Activated naive CD4-positive, alpha-beta T cell treated with anti-CD3 and anti-CD28 coated beads, Interleukin-2, amount 10 ng/mL, durations not matched to agents 7 days and 5 days (primary cell): ENCODE measurements at regions not wholly inside any gene's neighbourhood (a gene's known extent, or its start where the extent isn't known, plus 50 kb on each side); places are given as distances from the start of the nearest gene placed in this dataset.

Experiments used
- CTCF ChIA-PET: fragments of 350-600 bp; sonication (Branson Sonifier 250); formaldehyde crosslinking; loops from one replicate; lab custom pipeline; 2021; ENCODE audit warnings: antibody characterized with exemption; lab: Charles Lee
- DNase-seq: peaks from one replicate; pipeline ENCODE4 v3.0.0-alpha.2; 2020
- H3K27ac Mint-ChIP-seq: one replicate; pipeline ENCODE4 v1.8.0; 2021; ENCODE audit warnings: mild to moderate bottlenecking, moderate library complexity, mixed read lengths
- H3K27me3 Mint-ChIP-seq: one replicate; pipeline ENCODE4 v1.8.0; 2021; ENCODE audit warnings: mild to moderate bottlenecking, mixed read lengths
- H3K36me3 Mint-ChIP-seq: one replicate; pipeline ENCODE4 v1.8.0; 2021; ENCODE audit warnings: mixed read lengths
- H3K4me1 Mint-ChIP-seq: one replicate; pipeline ENCODE4 v1.8.0; 2021; ENCODE audit warnings: mixed read lengths
- H3K4me3 Mint-ChIP-seq: one replicate; pipeline ENCODE4 v1.8.0; 2021; ENCODE audit warnings: mild to moderate bottlenecking, moderate library complexity, mixed read lengths
- H3K9me3 Mint-ChIP-seq: one replicate; pipeline ENCODE4 v1.8.0; 2021; ENCODE audit warnings: mixed read lengths

- Mint-ChIP-seq H3K9me3 (peaks cover 3% of the 10 kb centered on the region), H3K27ac (no peak overlapping the region), H3K27me3 (no peaks in the 10 kb centered on the region), H3K36me3 (no peaks in the 10 kb centered on the region), H3K4me3 (no peak overlapping the region), H3K4me1 (no peaks in the 10 kb centered on the region)
- CTCF ChIA-PET: no interaction called here
- DNase-seq: no peak
These were observed 104.7 kb upstream of the ISL1 start for GRCh38 chr5:51278539-51278938.

DNA sequence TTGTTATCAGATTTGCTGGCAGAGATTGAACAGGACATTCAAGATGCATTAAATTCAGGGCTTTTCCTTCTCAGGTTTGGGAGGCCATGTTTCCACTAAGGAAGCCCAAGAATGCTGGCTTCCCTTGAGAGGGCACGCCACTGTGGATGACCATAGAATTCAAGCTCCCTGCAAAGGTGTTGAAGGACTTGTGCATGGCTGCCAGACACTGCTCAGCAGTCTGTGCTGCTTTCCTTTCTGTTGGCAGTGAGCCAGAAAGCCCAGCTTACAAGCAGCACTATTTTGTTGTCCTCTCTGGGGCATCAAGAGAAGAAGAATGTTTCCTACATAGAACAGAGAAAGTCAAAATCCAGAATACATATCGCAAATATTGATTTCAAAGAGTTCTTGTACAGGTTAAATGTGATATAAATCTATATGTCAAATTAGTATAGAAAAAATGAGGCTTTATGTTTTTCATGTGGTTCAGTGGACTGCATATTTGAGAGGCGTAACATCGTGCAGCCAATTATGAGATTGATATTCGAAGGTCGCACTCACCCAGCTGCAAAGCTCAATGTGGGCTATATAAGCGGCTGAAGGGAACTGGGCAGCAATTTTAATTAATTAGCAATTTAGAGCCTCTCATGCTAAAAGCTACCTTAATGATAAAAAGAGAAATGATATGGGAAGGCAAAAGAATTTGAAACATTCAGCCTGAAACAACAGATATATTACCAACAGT, 103.1 kb upstream of the ISL1 start:
- H3K27ac Mint-ChIP-seq: no peak overlapping the region
- H3K4me1 Mint-ChIP-seq: no peaks in the 10 kb centered on the region
- no peaks in the 10 kb centered on the region for H3K27me3 Mint-ChIP-seq
- no peak overlapping the region for H3K4me3 Mint-ChIP-seq
- CTCF ChIA-PET: no interaction called here
- peaks cover 3% of the 10 kb centered on the region for H3K9me3 Mint-ChIP-seq
- no peaks in the 10 kb centered on the region for H3K36me3 Mint-ChIP-seq
- no peak for DNase-seq

DNA sequence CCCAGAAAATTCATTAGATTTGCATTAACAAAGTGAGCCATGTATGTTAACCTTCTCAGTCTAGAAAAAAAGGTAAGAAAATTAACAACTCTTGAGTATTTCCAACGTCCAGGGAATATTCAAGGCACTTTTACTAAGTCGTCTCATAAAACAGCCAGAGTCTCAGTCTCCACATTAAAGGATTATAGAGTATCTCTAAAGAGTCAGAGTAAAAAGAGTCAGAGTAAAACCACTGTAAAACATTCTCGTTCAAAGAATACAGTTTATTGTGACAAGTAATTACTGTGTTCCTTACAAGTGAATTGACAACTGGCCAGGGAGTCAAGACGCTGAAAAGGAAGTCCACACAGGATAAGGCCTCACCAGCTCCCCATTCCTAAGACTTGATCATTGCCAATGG, 97.2 kb upstream of the ISL1 start:
- no peak overlapping the region for H3K27ac Mint-ChIP-seq
- no peaks in the 10 kb centered on the region for H3K9me3 Mint-ChIP-seq
- H3K4me3 Mint-ChIP-seq: no peak overlapping the region
- no peaks in the 10 kb centered on the region for H3K4me1 Mint-ChIP-seq
- H3K27me3 Mint-ChIP-seq: no peaks in the 10 kb centered on the region
- DNase-seq: no peak
- no peaks in the 10 kb centered on the region for H3K36me3 Mint-ChIP-seq
- CTCF ChIA-PET: no interaction called here

- no peaks in the 10 kb centered on the region for H3K27me3 Mint-ChIP-seq
- peaks cover 17% of the 10 kb centered on the region for H3K9me3 Mint-ChIP-seq
- DNase-seq: no peak
- no peak overlapping the region for H3K4me3 Mint-ChIP-seq
- no peaks in the 10 kb centered on the region for H3K36me3 Mint-ChIP-seq
- no peaks in the 10 kb centered on the region for H3K4me1 Mint-ChIP-seq
- CTCF ChIA-PET: no interaction called here
- H3K27ac Mint-ChIP-seq: no peak overlapping the region
These were observed 80.9 kb upstream of the ISL1 start for GRCh38 chr5:51302343-51302742.

DNA sequence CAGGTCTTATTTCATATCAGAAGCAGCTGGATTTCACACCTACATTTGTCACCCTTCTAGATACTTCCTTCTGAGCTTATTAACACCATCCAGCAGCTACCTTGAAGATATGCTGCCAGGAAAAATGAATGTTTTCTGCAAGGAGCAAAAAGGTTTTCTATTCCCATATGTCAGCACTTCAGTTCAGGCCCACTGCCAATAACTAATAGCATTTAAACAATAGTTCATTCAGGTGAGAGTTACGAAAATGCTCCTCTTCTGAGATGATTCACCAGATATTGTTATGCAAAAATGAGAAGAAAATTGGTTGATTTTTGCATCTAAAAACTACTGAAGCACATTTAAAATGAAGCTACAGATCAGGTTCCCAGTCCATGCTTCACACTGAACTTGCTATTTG, 56.4 kb upstream of the ISL1 start:
- Mint-ChIP-seq H3K36me3 (no peaks in the 10 kb centered on the region), H3K4me1 (no peaks in the 10 kb centered on the region), H3K4me3 (no peak overlapping the region), H3K9me3 (peaks cover 2% of the 10 kb centered on the region), H3K27me3 (no peaks in the 10 kb centered on the region), H3K27ac (no peak overlapping the region)
- DNase-seq: no peak
- CTCF ChIA-PET: no interaction called here
